Coronary artery (tissue), 2 donors: ENCODE measurements at regions not wholly inside any gene's neighbourhood (a gene's known extent, or its start where the extent isn't known, plus 50 kb on each side); places are given as distances from the start of the nearest gene placed in this dataset.

Source experiments
- DNase-seq: peaks from one replicate; pipeline ENCODE4 v3.0.0-alpha.2; 2017; ENCODE audit warnings: low spot score
- H3K27ac ChIP-seq, 2 donors: fragments of 200-600 bp; sonication (generic); one replicate each; pipeline ENCODE4 v1.5.1; 2016 to 2019
- H3K4me3 ChIP-seq: fragments of 200-600 bp; sonication (generic); 2 replicates; pipeline ENCODE4 v1.5.1; 2016; ENCODE audit warnings: mild to moderate bottlenecking, moderate library complexity
- TF ChIP-seq, protein P1 (sequence below): fragments of 200-600 bp; sonication (generic); IDR thresholded peaks from one replicate; pipeline ENCODE4 v1.5.1; 2019; ENCODE audit warnings: antibody characterized with exemption

DNA sequence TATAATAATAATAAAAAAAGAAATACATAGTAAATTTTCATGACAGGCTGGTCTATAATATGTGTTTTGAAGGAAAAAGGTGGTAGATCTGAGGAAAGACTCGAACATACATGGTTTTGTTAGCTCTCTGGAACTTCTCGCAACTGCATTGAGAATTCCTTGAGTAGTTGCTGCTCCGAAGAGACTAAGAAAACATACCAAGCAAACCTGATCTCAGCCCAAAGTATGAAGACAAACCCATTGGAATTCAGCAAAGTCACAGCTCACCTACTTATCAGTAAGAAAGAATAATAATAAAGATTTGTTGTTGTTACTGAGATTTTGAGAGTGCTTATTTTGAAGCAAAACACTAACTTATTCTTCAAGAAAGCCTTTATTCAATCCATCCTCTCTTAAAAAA is 1107.1 kb upstream of the EYS start:
- TF ChIP-seq, protein P1, sequence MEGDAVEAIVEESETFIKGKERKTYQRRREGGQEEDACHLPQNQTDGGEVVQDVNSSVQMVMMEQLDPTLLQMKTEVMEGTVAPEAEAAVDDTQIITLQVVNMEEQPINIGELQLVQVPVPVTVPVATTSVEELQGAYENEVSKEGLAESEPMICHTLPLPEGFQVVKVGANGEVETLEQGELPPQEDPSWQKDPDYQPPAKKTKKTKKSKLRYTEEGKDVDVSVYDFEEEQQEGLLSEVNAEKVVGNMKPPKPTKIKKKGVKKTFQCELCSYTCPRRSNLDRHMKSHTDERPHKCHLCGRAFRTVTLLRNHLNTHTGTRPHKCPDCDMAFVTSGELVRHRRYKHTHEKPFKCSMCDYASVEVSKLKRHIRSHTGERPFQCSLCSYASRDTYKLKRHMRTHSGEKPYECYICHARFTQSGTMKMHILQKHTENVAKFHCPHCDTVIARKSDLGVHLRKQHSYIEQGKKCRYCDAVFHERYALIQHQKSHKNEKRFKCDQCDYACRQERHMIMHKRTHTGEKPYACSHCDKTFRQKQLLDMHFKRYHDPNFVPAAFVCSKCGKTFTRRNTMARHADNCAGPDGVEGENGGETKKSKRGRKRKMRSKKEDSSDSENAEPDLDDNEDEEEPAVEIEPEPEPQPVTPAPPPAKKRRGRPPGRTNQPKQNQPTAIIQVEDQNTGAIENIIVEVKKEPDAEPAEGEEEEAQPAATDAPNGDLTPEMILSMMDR: no peak
- no peak overlapping the region for H3K27ac ChIP-seq
- no peak for DNase-seq
- H3K4me3 ChIP-seq: no peak overlapping the region

DNA sequence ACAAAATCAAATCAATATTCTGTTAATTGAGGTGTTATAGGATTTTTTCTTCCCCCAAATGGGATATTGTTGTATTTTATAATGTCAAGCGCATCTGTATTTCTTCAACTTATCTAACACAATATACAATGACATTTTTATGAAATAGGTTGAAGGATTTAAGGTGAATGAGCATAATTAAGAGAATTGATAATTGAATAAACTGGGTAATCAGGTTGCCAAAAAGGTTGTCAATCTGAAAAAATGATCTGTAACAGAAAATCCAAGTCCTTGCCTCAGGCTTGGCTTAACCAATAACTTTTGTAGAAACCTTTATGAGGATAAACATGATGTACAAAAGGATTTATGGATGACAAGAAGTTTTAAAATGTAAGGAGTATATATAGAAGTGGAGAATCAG is 1101.7 kb upstream of the EYS start:
- no peak for DNase-seq
- TF ChIP-seq, protein P1: no peak
- Histone ChIP-seq H3K27ac (no peak overlapping the region), H3K4me3 (no peak overlapping the region)

DNA sequence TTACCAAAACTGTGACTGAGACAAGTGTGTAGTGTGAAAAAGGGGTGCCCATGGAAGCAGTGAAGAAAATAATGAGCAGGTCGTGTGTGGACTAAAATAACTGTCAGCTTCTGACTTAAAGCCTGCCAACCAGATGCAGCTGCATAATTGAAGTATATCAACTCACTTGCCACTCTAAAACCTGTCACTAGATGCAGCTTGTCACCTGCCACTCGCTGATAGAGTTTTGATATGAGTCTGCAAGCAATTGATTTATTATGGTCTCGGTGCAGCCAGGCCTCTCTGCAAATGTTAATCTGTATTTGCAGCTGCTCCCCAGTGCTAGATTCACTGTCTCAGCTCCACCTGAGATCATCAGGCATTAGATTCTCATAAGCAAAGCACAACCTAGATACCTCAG is 1090.0 kb upstream of the EYS start:
- TF ChIP-seq, protein P1: no peak
- Histone ChIP-seq H3K4me3 (no peak overlapping the region), H3K27ac (no peak overlapping the region)
- no peak for DNase-seq

DNA sequence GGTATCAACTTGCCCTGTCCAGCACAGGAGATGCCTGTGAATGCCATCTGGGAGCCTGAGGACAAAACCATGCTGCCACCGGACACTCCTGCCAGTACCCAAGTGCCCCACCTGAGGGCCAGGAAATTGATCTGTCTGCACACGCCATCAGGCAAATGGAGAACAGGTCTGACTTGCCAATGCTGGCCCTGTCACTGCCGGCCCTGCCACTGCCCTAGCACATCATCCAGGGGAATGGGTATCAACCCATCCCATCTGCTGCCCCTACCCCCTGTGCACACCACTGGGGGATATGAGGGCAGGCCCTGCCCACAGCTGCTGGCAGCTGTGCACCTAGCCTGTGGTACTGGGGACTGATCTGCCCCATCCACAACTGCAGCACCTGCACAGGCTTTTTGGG is 1081.6 kb upstream of the EYS start:
- DNase-seq: no peak
- TF ChIP-seq, protein P1: no peak
- no peak overlapping the region for H3K27ac ChIP-seq
- no peak overlapping the region for H3K4me3 ChIP-seq

DNA sequence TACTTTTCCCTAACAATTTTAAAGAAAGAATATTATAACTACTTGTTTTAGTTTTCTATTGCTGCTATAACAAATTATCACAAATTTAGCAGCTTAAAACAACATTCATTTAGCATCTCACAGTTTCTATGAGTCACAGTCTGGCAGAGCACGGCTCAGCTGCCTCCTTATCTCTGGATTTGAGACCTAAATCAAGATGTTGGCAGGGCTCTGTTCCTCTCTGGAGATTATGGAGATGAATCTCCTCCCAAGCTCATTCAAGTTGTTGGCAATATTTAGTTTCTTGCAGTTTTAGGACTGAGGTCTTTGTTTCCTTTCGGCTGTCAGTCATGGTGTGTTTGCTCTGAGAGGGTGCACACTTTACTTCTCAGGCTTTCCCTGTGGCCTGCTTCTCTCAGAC is 1065.8 kb upstream of the EYS start:
- TF ChIP-seq, protein P1: no peak
- no peak for DNase-seq
- H3K4me3 ChIP-seq: no peak overlapping the region
- H3K27ac ChIP-seq: no peak overlapping the region

DNA sequence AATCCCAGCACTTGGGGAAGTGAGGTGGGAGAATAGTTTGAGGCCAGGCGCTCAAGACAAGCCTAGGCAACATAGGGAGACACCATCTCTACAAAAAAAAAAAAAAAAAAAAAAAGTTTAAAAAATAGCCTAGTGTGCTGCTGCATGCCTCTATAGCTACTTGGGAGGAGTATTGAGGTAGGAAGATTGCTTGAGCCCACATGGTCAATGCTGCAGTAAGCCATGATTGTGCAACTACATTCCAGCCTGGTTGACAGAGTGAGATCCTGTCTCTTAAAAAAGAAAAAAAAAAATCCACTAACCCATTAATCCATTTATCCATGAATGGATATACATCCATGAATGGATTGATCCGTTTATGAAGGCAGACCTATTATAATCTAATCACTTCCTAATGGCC is 1064.6 kb upstream of the EYS start:
- Histone ChIP-seq H3K27ac (no peak overlapping the region), H3K4me3 (no peak overlapping the region)
- TF ChIP-seq, protein P1: no peak
- no peak for DNase-seq

DNA sequence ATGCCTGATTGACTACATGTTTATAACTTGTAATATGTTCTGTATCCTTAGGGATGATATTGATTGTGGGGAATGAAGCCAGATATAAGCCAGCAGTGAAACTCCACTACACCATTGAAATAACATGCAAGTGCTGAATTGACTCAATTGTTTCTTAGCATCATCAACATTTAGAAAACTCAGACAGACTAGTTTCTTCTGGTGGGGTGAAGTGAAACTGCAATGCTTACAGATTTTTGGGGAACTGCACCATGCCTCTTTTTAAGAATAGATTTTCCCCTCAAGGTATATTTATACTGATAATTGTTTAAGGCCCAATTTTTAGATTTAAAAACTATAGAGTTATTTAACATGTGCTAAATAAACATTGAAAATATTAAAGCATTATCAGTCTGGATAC is 1044.6 kb upstream of the EYS start:
- H3K27ac ChIP-seq: no peak overlapping the region
- no peak for DNase-seq
- TF ChIP-seq, protein P1: no peak
- H3K4me3 ChIP-seq: no peak overlapping the region
